ENCODE measurements at regions not wholly inside any gene's neighbourhood (a gene's known extent, or its start where the extent isn't known, plus 50 kb on each side); places are given as distances from the start of the nearest gene placed in this dataset.
A peak's percentile ranks its signal among the peaks of the same experiment; 100 is the strongest.

DNA sequence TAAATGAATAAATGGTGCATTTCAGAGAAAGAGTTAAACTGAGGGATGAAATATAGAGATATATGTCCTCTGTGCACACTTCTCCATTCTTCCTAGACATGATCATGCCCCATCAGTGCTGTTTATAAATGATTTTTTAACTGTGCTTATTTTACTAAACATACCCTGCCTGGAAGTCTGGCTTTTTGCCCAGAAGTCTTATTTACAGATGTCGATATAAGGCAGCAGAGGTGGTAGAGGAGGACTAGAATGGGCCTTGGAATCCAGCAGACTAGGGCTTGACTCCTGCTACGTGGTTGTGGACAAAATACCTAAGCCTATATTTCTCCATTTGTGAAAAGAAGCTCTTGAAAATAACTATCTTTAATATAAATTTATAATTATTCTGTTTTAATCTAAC lies 355.5 kb downstream of the RAD51AP2 start:
- no peak overlapping the region for H3K4me2 ChIP-seq (ENCODE audit: low read length)
- H2AFZ ChIP-seq (ENCODE audit: low read depth, low read length), result no peak overlapping the region
- H3K9ac ChIP-seq (ENCODE audit: low read length), result no peak overlapping the region
- TF ChIP-seq EZH2phosphoT487 (IDR thresholded peaks at IDR 0.05; ENCODE audit: low read depth), result no peak
- TF ChIP-seq, protein P1, sequence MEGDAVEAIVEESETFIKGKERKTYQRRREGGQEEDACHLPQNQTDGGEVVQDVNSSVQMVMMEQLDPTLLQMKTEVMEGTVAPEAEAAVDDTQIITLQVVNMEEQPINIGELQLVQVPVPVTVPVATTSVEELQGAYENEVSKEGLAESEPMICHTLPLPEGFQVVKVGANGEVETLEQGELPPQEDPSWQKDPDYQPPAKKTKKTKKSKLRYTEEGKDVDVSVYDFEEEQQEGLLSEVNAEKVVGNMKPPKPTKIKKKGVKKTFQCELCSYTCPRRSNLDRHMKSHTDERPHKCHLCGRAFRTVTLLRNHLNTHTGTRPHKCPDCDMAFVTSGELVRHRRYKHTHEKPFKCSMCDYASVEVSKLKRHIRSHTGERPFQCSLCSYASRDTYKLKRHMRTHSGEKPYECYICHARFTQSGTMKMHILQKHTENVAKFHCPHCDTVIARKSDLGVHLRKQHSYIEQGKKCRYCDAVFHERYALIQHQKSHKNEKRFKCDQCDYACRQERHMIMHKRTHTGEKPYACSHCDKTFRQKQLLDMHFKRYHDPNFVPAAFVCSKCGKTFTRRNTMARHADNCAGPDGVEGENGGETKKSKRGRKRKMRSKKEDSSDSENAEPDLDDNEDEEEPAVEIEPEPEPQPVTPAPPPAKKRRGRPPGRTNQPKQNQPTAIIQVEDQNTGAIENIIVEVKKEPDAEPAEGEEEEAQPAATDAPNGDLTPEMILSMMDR (IDR thresholded peaks at IDR 0.05; ENCODE audit: low read depth, low read length), result no peak
- no peak overlapping the region for H3K4me3 ChIP-seq (ENCODE audit: low read length)
- H3K27me3 ChIP-seq (ENCODE audit: low read depth, low read length), result no peaks in the 10 kb centered on the region
- no peaks in the 10 kb centered on the region for H4K20me1 ChIP-seq (ENCODE audit: insufficient read depth, low read length)
- H3K27ac ChIP-seq (ENCODE audit: low read length), result no peak overlapping the region
- no peaks in the 10 kb centered on the region for H3K79me2 ChIP-seq (ENCODE audit: low read length)
- H3K36me3 ChIP-seq (replicated peaks; ENCODE audit: low read depth, low read length), result no peaks in the 10 kb centered on the region
- no peaks in the 10 kb centered on the region for H3K9me3 ChIP-seq (ENCODE audit: insufficient read depth, low read length)
- H3K4me1 ChIP-seq (ENCODE audit: low read length), result peaks cover 24% of the 10 kb centered on the region

DNA sequence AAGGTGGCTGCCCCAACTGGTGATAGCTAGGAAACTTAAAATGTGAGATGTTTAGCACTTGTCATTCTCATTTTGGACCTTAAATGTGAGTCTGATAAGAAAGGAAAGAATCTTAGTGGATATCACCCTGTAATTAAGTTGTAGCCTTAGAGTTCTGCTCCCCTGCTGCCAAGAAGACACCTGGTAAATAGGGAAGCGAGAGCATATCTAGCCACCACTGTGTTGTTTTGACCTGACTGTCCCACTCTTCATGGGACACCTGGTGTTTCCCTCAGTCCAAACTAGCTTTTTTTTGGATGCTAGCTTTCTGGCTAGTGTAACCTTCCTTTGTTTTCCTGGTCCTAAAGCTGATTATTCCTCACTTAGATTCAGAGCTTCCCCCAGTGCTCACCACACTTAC lies 357.6 kb downstream of the RAD51AP2 start:
- H3K9me3 ChIP-seq (ENCODE audit: insufficient read depth, low read length), result no peaks in the 10 kb centered on the region
- H3K4me3 ChIP-seq (ENCODE audit: low read length), result no peak overlapping the region
- H3K36me3 ChIP-seq (replicated peaks; ENCODE audit: low read depth, low read length), result no peaks in the 10 kb centered on the region
- H3K79me2 ChIP-seq (ENCODE audit: low read length), result no peaks in the 10 kb centered on the region
- no peaks in the 10 kb centered on the region for H3K27me3 ChIP-seq (ENCODE audit: low read depth, low read length)
- H4K20me1 ChIP-seq (ENCODE audit: insufficient read depth, low read length), result no peaks in the 10 kb centered on the region
- H3K4me1 ChIP-seq (ENCODE audit: low read length), result peaks cover 13% of the 10 kb centered on the region
- TF ChIP-seq, protein P1 (IDR thresholded peaks at IDR 0.05; ENCODE audit: low read depth, low read length), result no peak
- TF ChIP-seq EZH2phosphoT487 (IDR thresholded peaks at IDR 0.05; ENCODE audit: low read depth), result no peak
- no peak overlapping the region; the same call in 1 of the 2 replicates for H2AFZ ChIP-seq (ENCODE audit: low read depth, low read length)
- no peak overlapping the region for H3K9ac ChIP-seq (ENCODE audit: low read length)
- H3K27ac ChIP-seq (ENCODE audit: low read length), result no peak overlapping the region
- peak overlapping the region; percentile 37 for H3K4me2 ChIP-seq (ENCODE audit: low read length)

DNA sequence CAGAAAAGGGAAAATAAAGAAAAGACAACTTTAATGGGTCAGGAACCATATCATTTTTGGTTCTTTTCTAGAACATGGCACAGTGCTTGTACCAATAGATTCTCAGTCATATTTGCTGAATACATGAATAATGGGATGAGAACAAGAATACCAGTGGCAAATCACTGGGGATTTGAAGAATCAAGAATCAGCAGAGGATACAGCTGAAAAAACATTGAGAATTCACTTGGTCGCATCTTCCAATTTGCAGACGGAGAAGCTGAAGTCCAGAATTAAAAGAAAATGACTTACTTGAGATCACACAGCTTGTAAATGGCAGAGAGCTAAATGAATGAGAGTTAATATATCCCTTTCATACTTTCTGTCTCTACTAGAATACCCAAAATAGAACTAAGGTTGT lies 362.2 kb downstream of the RAD51AP2 start:
- Histone ChIP-seq H3K4me3 (ENCODE audit: low read length) (no peak overlapping the region), H3K27ac (ENCODE audit: low read length) (no peak overlapping the region), H3K36me3 (replicated peaks; ENCODE audit: low read depth, low read length) (no peaks in the 10 kb centered on the region), H4K20me1 (ENCODE audit: insufficient read depth, low read length) (no peaks in the 10 kb centered on the region), H3K4me1 (ENCODE audit: low read length) (peaks cover 11% of the 10 kb centered on the region), H3K27me3 (ENCODE audit: low read depth, low read length) (no peaks in the 10 kb centered on the region), H3K4me2 (ENCODE audit: low read length) (no peak overlapping the region), H2AFZ (ENCODE audit: low read depth, low read length) (no peak overlapping the region), H3K9ac (ENCODE audit: low read length) (no peak overlapping the region), H3K9me3 (ENCODE audit: insufficient read depth, low read length) (no peaks in the 10 kb centered on the region), H3K79me2 (ENCODE audit: low read length) (no peaks in the 10 kb centered on the region)
- TF ChIP-seq, protein P1 (IDR thresholded peaks at IDR 0.05; ENCODE audit: low read depth, low read length), result no peak
- TF ChIP-seq EZH2phosphoT487 (IDR thresholded peaks at IDR 0.05; ENCODE audit: low read depth), result no peak

DNA sequence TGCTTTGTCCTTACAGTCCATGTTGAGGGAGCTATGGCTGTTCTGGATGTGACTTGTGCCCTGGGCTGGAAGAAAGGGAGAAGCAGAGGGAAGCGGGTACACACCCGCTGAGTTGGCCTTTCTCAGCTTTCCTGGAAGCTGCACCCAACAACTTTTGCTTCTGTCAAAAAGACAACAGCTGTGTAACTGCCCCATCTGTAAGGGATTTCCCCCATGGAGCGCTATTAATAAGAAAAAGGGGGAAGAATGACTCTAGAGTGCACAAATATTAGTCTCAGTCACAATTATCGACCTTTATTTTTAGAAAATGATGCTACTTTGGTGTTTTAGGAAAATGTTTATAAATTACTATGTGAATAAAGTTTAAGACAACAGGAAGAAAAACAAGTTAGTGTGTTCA lies 368.3 kb downstream of the RAD51AP2 start:
- no peak overlapping the region for H2AFZ ChIP-seq (ENCODE audit: low read depth, low read length)
- H3K79me2 ChIP-seq (ENCODE audit: low read length), result no peaks in the 10 kb centered on the region
- H3K36me3 ChIP-seq (replicated peaks; ENCODE audit: low read depth, low read length), result no peaks in the 10 kb centered on the region
- no peaks in the 10 kb centered on the region for H3K9me3 ChIP-seq (ENCODE audit: insufficient read depth, low read length)
- peak overlapping the region; percentile 46 for H3K4me2 ChIP-seq (ENCODE audit: low read length)
- peaks cover 19% of the 10 kb centered on the region for H3K4me1 ChIP-seq (ENCODE audit: low read length)
- no peak overlapping the region for H3K27ac ChIP-seq (ENCODE audit: low read length)
- no peaks in the 10 kb centered on the region for H4K20me1 ChIP-seq (ENCODE audit: insufficient read depth, low read length)
- H3K27me3 ChIP-seq (ENCODE audit: low read depth, low read length), result peaks cover 8% of the 10 kb centered on the region; the same call in 1 of the 2 replicates
- no peak for TF ChIP-seq EZH2phosphoT487 (IDR thresholded peaks at IDR 0.05; ENCODE audit: low read depth)
- TF ChIP-seq, protein P1 (IDR thresholded peaks at IDR 0.05; ENCODE audit: low read depth, low read length), result no peak
- H3K9ac ChIP-seq (ENCODE audit: low read length), result no peak overlapping the region
- 0 out of 2 replicates have a peak overlapping the region, but pooled peaks have one; percentile 5 for H3K4me3 ChIP-seq (ENCODE audit: low read length)
